GM12872 (cell line): ENCODE measurements at regions not wholly inside any gene's neighbourhood (a gene's known extent, or its start where the extent isn't known, plus 50 kb on each side); places are given as distances from the start of the nearest gene placed in this dataset.

Experiments
- TF ChIP-seq, protein P1 (sequence below): IDR thresholded peaks from 3 replicates; pipeline ENCODE4 v1.5.1; 2011; ENCODE audit warnings: low read depth, mild to moderate bottlenecking, low read length, moderate library complexity; ENCODE audit not compliant: insufficient read depth

- TF ChIP-seq, protein P1, sequence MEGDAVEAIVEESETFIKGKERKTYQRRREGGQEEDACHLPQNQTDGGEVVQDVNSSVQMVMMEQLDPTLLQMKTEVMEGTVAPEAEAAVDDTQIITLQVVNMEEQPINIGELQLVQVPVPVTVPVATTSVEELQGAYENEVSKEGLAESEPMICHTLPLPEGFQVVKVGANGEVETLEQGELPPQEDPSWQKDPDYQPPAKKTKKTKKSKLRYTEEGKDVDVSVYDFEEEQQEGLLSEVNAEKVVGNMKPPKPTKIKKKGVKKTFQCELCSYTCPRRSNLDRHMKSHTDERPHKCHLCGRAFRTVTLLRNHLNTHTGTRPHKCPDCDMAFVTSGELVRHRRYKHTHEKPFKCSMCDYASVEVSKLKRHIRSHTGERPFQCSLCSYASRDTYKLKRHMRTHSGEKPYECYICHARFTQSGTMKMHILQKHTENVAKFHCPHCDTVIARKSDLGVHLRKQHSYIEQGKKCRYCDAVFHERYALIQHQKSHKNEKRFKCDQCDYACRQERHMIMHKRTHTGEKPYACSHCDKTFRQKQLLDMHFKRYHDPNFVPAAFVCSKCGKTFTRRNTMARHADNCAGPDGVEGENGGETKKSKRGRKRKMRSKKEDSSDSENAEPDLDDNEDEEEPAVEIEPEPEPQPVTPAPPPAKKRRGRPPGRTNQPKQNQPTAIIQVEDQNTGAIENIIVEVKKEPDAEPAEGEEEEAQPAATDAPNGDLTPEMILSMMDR = no peak
These were observed 157.0 kb downstream of the ACTL7B start for GRCh38 chr9:108698801-108699200.

GRCh38 chr9:108698231-108698630, 157.6 kb downstream of the ACTL7B start:
- TF ChIP-seq, protein P1 = no peak

GRCh38 chr9:108696156-108696555, 159.6 kb downstream of the ACTL7B start:
- TF ChIP-seq, protein P1 = no peak

- TF ChIP-seq, protein P1 = no peak
These were observed 161.6 kb downstream of the ACTL7B start for GRCh38 chr9:108694170-108694569.

DNA sequence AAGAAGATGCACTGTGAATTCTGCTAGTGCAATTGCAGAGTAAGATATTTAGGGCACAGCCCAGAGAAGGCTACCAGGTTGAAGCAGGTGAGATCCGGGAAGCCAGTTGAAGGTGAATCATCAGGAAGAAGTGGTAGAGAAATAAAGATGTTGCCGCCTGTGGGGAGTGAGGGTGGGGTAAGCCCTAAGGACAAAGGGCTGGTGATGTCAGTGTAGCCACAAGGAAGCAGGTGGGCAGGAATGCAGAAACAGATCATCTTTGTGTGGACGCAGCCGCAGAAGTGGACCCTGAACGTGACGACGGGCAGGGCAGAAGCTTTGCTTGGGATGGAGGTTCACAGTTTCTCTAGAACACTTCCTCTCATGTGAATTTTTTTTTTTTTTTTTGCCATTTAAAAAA, 164.2 kb downstream of the ACTL7B start:
- TF ChIP-seq, protein P1 = no peak

DNA sequence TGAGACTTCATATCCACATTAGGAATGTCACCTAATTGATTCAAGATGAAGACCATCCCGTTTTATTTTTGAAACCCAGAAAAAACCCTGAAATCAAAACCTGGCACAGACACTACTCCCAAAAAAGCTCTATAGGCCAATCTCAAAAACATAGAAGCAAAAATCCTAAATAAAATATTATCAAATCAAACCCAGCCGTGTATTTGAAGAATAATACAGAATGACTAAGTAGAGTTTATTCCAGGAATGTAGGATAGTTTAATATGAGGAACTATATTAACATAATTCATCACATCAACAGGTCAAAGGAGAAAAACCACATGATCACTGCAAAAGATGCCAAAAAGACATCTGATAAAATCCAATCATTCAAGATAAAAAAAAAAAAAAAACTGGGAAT, 167.1 kb downstream of the ACTL7B start:
- TF ChIP-seq, protein P1 = no peak

DNA sequence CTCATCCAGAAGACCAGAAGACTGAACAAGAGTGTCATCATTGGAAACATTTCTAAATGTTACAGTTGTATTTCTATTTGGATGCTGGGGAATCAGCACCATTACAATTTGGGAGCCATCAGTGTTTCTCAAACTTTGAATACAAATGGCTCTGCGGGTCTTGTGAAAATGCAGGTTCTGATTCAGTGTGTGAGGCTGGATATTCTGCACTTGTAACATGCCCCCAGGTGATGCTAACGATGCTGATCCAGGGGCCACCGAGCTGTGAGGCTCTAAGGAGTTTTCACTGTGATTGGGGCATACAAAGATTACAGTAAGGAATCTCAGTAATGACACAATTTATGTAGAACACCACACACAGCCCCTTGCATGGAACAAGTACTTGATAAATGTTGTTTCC, 167.7 kb downstream of the ACTL7B start:
- TF ChIP-seq, protein P1 = no peak
